ENCODE measurements at regions not wholly inside any gene's neighbourhood (a gene's known extent, or its start where the extent isn't known, plus 50 kb on each side); places are given as distances from the start of the nearest gene placed in this dataset.

- Histone ChIP-seq H3K36me3 (replicated peaks in 1 of 2) (no peaks in the 10 kb centered on the region), H3K27ac (no peak overlapping the region), H3K4me3 (no peak overlapping the region), H3K27me3 (no peaks in the 10 kb centered on the region), H3K4me1 (replicated peaks in 1 of 2) (no peaks in the 10 kb centered on the region), H3K9me3 (replicated peaks in 1 of 3) (no peaks in the 10 kb centered on the region)
- no peak for TF ChIP-seq POLR2A (IDR thresholded peaks at IDR 0.05)
- TF ChIP-seq CTCF (IDR thresholded peaks at IDR 0.05) = no peak
- DNase-seq = no peak
- intact Hi-C loops (cut with DNase I) = no loop called here
- WGBS, 4 donors = 76 to 83% (median 78%) methylated on average over 1 of the region's 1 CpG
Measured at GRCh38 chr10:105354010-105354409, 712.9 kb downstream of the SORCS3 start.

GRCh38 chr10:105352827-105353226 lies 711.7 kb downstream of the SORCS3 start:
- no peaks in the 10 kb centered on the region for H3K36me3 ChIP-seq (replicated peaks in 1 of 2)
- TF ChIP-seq CTCF (IDR thresholded peaks at IDR 0.05) (no peak), POLR2A (IDR thresholded peaks at IDR 0.05) (no peak)
- intact Hi-C loops (cut with DNase I) = no loop called here
- no peaks in the 10 kb centered on the region for H3K27me3 ChIP-seq
- 65 to 80% (median 69%) methylated on average over 6 of the region's 6 CpGs for WGBS, 4 donors
- H3K4me3 ChIP-seq = no peak overlapping the region
- DNase-seq = no peak
- no peaks in the 10 kb centered on the region for H3K4me1 ChIP-seq (replicated peaks in 1 of 2)
- H3K27ac ChIP-seq = no peak overlapping the region
- H3K9me3 ChIP-seq (replicated peaks in 1 of 3) = no peaks in the 10 kb centered on the region

GRCh38 chr10:105352281-105352680 lies 711.2 kb downstream of the SORCS3 start:
- Histone ChIP-seq H3K4me3 (no peak overlapping the region), H3K9me3 (replicated peaks in 1 of 3) (no peaks in the 10 kb centered on the region), H3K36me3 (replicated peaks in 1 of 2) (no peaks in the 10 kb centered on the region), H3K27ac (no peak overlapping the region), H3K27me3 (no peaks in the 10 kb centered on the region), H3K4me1 (replicated peaks in 1 of 2) (no peaks in the 10 kb centered on the region)
- 47 to 64% (median 59%) methylated on average over 2 of the region's 2 CpGs for WGBS, 4 donors
- intact Hi-C loops (cut with DNase I) = no loop called here
- no peak for TF ChIP-seq POLR2A (IDR thresholded peaks at IDR 0.05)
- TF ChIP-seq CTCF (IDR thresholded peaks at IDR 0.05) = no peak
- no peak for DNase-seq

GRCh38 chr10:105351187-105351586 lies 710.1 kb downstream of the SORCS3 start:
- intact Hi-C loops (cut with DNase I) = no loop called here
- no peak overlapping the region for H3K4me3 ChIP-seq
- no peak for DNase-seq
- 67 to 70% (median 68%) methylated on average over 2 of the region's 2 CpGs for WGBS, 4 donors
- TF ChIP-seq POLR2A (IDR thresholded peaks at IDR 0.05) (no peak), CTCF (IDR thresholded peaks at IDR 0.05) (no peak)
- no peaks in the 10 kb centered on the region for H3K36me3 ChIP-seq (replicated peaks in 1 of 2)
- H3K9me3 ChIP-seq (replicated peaks in 1 of 3) = no peaks in the 10 kb centered on the region
- no peaks in the 10 kb centered on the region for H3K4me1 ChIP-seq (replicated peaks in 1 of 2)
- H3K27ac ChIP-seq = no peak overlapping the region
- H3K27me3 ChIP-seq = no peaks in the 10 kb centered on the region

Measured in adrenal gland (tissue), 9 donors.